Upper lobe of left lung (tissue), 6 donors: ENCODE measurements at regions not wholly inside any gene's neighbourhood (a gene's known extent, or its start where the extent isn't known, plus 50 kb on each side); places are given as distances from the start of the nearest gene placed in this dataset.

Source experiments
- ATAC-seq, 2 donors: fragments of 200-7000 bp; cut with Tn5 transposase; one replicate each; pipeline ENCODE4 v1.9.1; 2022; ENCODE audit warnings: mild to moderate bottlenecking in 2 of 2, moderate library complexity in 2 of 2; ENCODE audit not compliant: low FRiP score in 2 of 2
- DNase-seq, 2 donors: peaks; one replicate each; pipeline ENCODE4 v3.0.0-alpha.2; 2019 to 2020
- H3K27ac ChIP-seq, 4 donors: fragments of 200-600 bp; sonication (generic); one replicate each; pipeline ENCODE4 v1.5.1; 2016 to 2019
- H3K27me3 ChIP-seq, 4 donors: fragments of 200-600 bp; sonication (generic); one replicate each; pipeline ENCODE4 v1.5.1; 2017 to 2019
- H3K36me3 ChIP-seq, 4 donors: fragments of 200-600 bp; sonication (generic); one replicate each; pipeline ENCODE4 v1.5.1; 2016 to 2019
- H3K4me1 ChIP-seq, 4 donors: fragments of 200-600 bp; sonication (generic); one replicate each; pipeline ENCODE4 v1.5.1; 2018 to 2019
- H3K4me3 ChIP-seq, 4 donors: fragments of 200-600 bp; sonication (generic); one replicate each; pipeline ENCODE4 v1.5.1; 2017 to 2019; ENCODE audit warnings: mild to moderate bottlenecking in 2 of 4, moderate library complexity in 1 of 4
- H3K9me3 ChIP-seq, 4 donors: fragments of 200-600 bp; sonication (generic); one replicate each; pipeline ENCODE4 v1.5.1; 2018 to 2019
- CTCF ChIP-seq, 6 experiments: fragments of 450-650 bp in 4 of 6; fragments of 200-600 bp in 2 of 6; sonication (generic) in 2 of 6; IDR thresholded peaks; one replicate each; pipeline ENCODE4 v1.5.1; 2016 to 2019; ENCODE audit warnings: antibody characterized with exemption in 6 of 6
- EP300 ChIP-seq, 4 donors: sonication (generic); formaldehyde crosslinking; IDR thresholded peaks; one replicate each; pipeline ENCODE4 v1.5.1; 2017; ENCODE audit warnings: antibody characterized with exemption in 4 of 4, control low read depth in 2 of 4
- POLR2A ChIP-seq, 4 donors: fragments of 450-650 bp; IDR thresholded peaks; one replicate each; pipeline ENCODE4 v1.5.1; 2016 to 2017; ENCODE audit warnings: antibody characterized with exemption in 4 of 4, mild to moderate bottlenecking in 2 of 4
- POLR2AphosphoS5 ChIP-seq, 2 donors: sonication (generic); formaldehyde crosslinking; IDR thresholded peaks; one replicate each; pipeline ENCODE4 v1.5.1; 2017; ENCODE audit warnings: antibody characterized with exemption in 2 of 2
- WGBS, 2 donors: methylation state at CpG; one replicate each; pipeline ENCODE4 v1.1.5; 2017 to 2018; 5-methylcytosine and 5-hydroxymethylcytosine counted together
- donor health status: DM: no; HTN: no; CAD: no; lungs with moderate emphysema.
- donor health status: DM: no; HTN: yes; CAD: no; lungs with severe emphysema.

GRCh38 chr1:229943988-229944743 lies 122.9 kb upstream of the GALNT2 start:
- WGBS, 2 donors, result 93 to 96% methylated on average over 20 to 25 of the region's 29 CpGs
- no peaks in the 10 kb centered on the region for H3K36me3 ChIP-seq
- no peak overlapping the region for H3K27ac ChIP-seq
- DNase-seq, result peak in 1 of 2 donors; percentile 51
- no peaks in the 10 kb centered on the region for H3K9me3 ChIP-seq
- no peak for TF ChIP-seq EP300 (IDR thresholded peaks at IDR 0.05)
- TF ChIP-seq POLR2AphosphoS5 (IDR thresholded peaks at IDR 0.05), result no peak
- TF ChIP-seq POLR2A (IDR thresholded peaks at IDR 0.05), result no peak
- H3K4me3 ChIP-seq, result no peak overlapping the region
- ATAC-seq, result peak in 1 of 2 donors; percentile 36
- H3K27me3 ChIP-seq, result no peaks in the 10 kb centered on the region
- H3K4me1 ChIP-seq, result no peaks in the 10 kb centered on the region

GRCh38 chr1:229945795-229946194 lies 121.2 kb upstream of the GALNT2 start:
- no peak for TF ChIP-seq POLR2AphosphoS5 (IDR thresholded peaks at IDR 0.05)
- no peak for TF ChIP-seq CTCF (IDR thresholded peaks at IDR 0.05)
- no peak for TF ChIP-seq EP300 (IDR thresholded peaks at IDR 0.05)
- no peak for TF ChIP-seq POLR2A (IDR thresholded peaks at IDR 0.05)
- no peaks in the 10 kb centered on the region for H3K4me1 ChIP-seq
- no peaks in the 10 kb centered on the region for H3K9me3 ChIP-seq
- H3K27me3 ChIP-seq, result no peaks in the 10 kb centered on the region
- peak in 1 of 2 donors; percentile 10 for DNase-seq
- no peak for ATAC-seq
- 97 to 98% methylated on average over 4 of the region's 4 CpGs for WGBS, 2 donors
- H3K4me3 ChIP-seq, result no peak overlapping the region
- no peak overlapping the region for H3K27ac ChIP-seq
- H3K36me3 ChIP-seq, result no peaks in the 10 kb centered on the region

GRCh38 chr1:229947968-229948367 lies 119.1 kb upstream of the GALNT2 start:
- Histone ChIP-seq H3K4me1 (no peaks in the 10 kb centered on the region), H3K27ac (no peak overlapping the region), H3K36me3 (no peaks in the 10 kb centered on the region), H3K27me3 (no peaks in the 10 kb centered on the region), H3K4me3 (no peak overlapping the region), H3K9me3 (no peaks in the 10 kb centered on the region)
- 83% methylated on average over 3 of the region's 3 CpGs for WGBS, 2 donors
- ATAC-seq, result no peak
- TF ChIP-seq POLR2A (IDR thresholded peaks at IDR 0.05), result no peak
- no peak for TF ChIP-seq CTCF (IDR thresholded peaks at IDR 0.05)
- no peak for TF ChIP-seq POLR2AphosphoS5 (IDR thresholded peaks at IDR 0.05)
- no peak for TF ChIP-seq EP300 (IDR thresholded peaks at IDR 0.05)
- no peak for DNase-seq

- Histone ChIP-seq H3K27me3 (no peaks in the 10 kb centered on the region), H3K27ac (no peak overlapping the region), H3K9me3 (no peaks in the 10 kb centered on the region), H3K4me3 (no peak overlapping the region), H3K36me3 (no peaks in the 10 kb centered on the region), H3K4me1 (no peaks in the 10 kb centered on the region)
- 79% methylated on average over 9 of the region's 9 CpGs for WGBS, 2 donors
- ATAC-seq (no peak), DNase-seq (no peak)
- TF ChIP-seq POLR2AphosphoS5 (IDR thresholded peaks at IDR 0.05) (no peak), CTCF (IDR thresholded peaks at IDR 0.05) (no peak), EP300 (IDR thresholded peaks at IDR 0.05) (no peak), POLR2A (IDR thresholded peaks at IDR 0.05) (no peak)
These were observed 118.6 kb upstream of the GALNT2 start for GRCh38 chr1:229948438-229948837.

GRCh38 chr1:229949500-229949899 lies 117.5 kb upstream of the GALNT2 start:
- Histone ChIP-seq H3K4me1 (no peaks in the 10 kb centered on the region), H3K27me3 (no peaks in the 10 kb centered on the region), H3K27ac (no peak overlapping the region), H3K4me3 (no peak overlapping the region), H3K9me3 (no peaks in the 10 kb centered on the region), H3K36me3 (no peaks in the 10 kb centered on the region)
- TF ChIP-seq CTCF (IDR thresholded peaks at IDR 0.05) (no peak), EP300 (IDR thresholded peaks at IDR 0.05) (no peak), POLR2AphosphoS5 (IDR thresholded peaks at IDR 0.05) (no peak), POLR2A (IDR thresholded peaks at IDR 0.05) (no peak)
- ATAC-seq (no peak), DNase-seq (no peak)
- 73 to 84% methylated on average over 3 of the region's 3 CpGs for WGBS, 2 donors
